ENCODE measurements at regions not wholly inside any gene's neighbourhood (a gene's known extent, or its start where the extent isn't known, plus 50 kb on each side); places are given as distances from the start of the nearest gene placed in this dataset.

- TF ChIP-seq CTCF (IDR thresholded peaks at IDR 0.05) (no peak), EZH2 (IDR thresholded peaks at IDR 0.05; ENCODE audit: borderline replicate concordance, insufficient read depth, low read depth, low read length, poor library complexity, severe bottlenecking) (no peak)
Measured at GRCh38 chr5:60162441-60162840, 268.9 kb upstream of the PDE4D start.
